CD8-positive, alpha-beta memory T cell (primary cell): ENCODE measurements at regions not wholly inside any gene's neighbourhood (a gene's known extent, or its start where the extent isn't known, plus 50 kb on each side); places are given as distances from the start of the nearest gene placed in this dataset.

Experiments
- CTCF ChIA-PET: fragments of 350-600 bp; sonication (Branson Sonifier 250); formaldehyde crosslinking; loops from one replicate; lab custom pipeline; 2021; ENCODE audit warnings: antibody characterized with exemption; lab: Charles Lee
- POLR2A ChIA-PET: fragments of 350-600 bp; sonication (Branson Sonifier 250); formaldehyde crosslinking; loops from one replicate; lab custom pipeline; 2021; ENCODE audit warnings: antibody characterized with exemption; lab: Charles Lee
- DNase-seq, 5 donors: peaks; one replicate each; pipeline versions ENCODE4 v3.0.0 to v3.0.0-alpha.2; 2020 to 2022; ENCODE audit warnings: mixed read lengths in 1 of 5
- H3K27ac ChIP-seq: one replicate; pipeline ENCODE4 v1.7.0; 2013; ENCODE audit warnings: low read depth, mild to moderate bottlenecking, low read length, moderate library complexity
- H3K27me3 ChIP-seq: 2 replicates; pipeline ENCODE4 v1.7.0; 2013; ENCODE audit warnings: low read length, mild to moderate bottlenecking; ENCODE audit not compliant: insufficient read depth, poor library complexity, severe bottlenecking
- H3K36me3 ChIP-seq: 2 replicates; pipeline ENCODE4 v1.7.0; 2013; ENCODE audit warnings: mild to moderate bottlenecking, low read length, moderate library complexity; ENCODE audit not compliant: insufficient read depth
- H3K4me1 ChIP-seq: 2 replicates; pipeline ENCODE4 v1.7.0; 2013; ENCODE audit warnings: mild to moderate bottlenecking, low read length, moderate library complexity; ENCODE audit not compliant: insufficient read depth
- H3K4me3 ChIP-seq: 2 replicates; pipeline ENCODE4 v1.7.0; 2013; ENCODE audit warnings: mild to moderate bottlenecking, low read length
- H3K9me3 ChIP-seq: 2 replicates; pipeline ENCODE4 v1.7.0; 2013; ENCODE audit warnings: mild to moderate bottlenecking, low read length
- H3K27ac Mint-ChIP-seq, 8 donors: one replicate each; pipeline ENCODE4 v1.8.0; 2020 to 2021; ENCODE audit warnings: mixed read lengths in 8 of 8, mild to moderate bottlenecking in 6 of 8, inconsistent platforms in 3 of 8, moderate library complexity in 3 of 8
- H3K27me3 Mint-ChIP-seq, 2 donors: one replicate each; pipeline ENCODE4 v1.8.0; 2020 to 2021; ENCODE audit warnings: mixed read lengths in 2 of 2, mild to moderate bottlenecking in 1 of 2, moderate library complexity in 1 of 2
- H3K36me3 Mint-ChIP-seq, 3 donors: one replicate each; pipeline ENCODE4 v1.8.0; 2020 to 2021; ENCODE audit warnings: mixed read lengths in 3 of 3, inconsistent platforms in 1 of 3, mild to moderate bottlenecking in 1 of 3
- H3K4me1 Mint-ChIP-seq, 3 donors: one replicate each; pipeline ENCODE4 v1.8.0; 2020 to 2021; ENCODE audit warnings: mixed read lengths in 3 of 3, inconsistent platforms in 1 of 3, mild to moderate bottlenecking in 1 of 3
- H3K4me3 Mint-ChIP-seq, 7 donors: one replicate each; pipeline ENCODE4 v1.8.0; 2020 to 2021; ENCODE audit warnings: mixed read lengths in 7 of 7, mild to moderate bottlenecking in 6 of 7, moderate library complexity in 4 of 7, inconsistent platforms in 2 of 7
- H3K9me3 Mint-ChIP-seq, 5 donors: one replicate each; pipeline ENCODE4 v1.8.0; 2020 to 2022; ENCODE audit warnings: mixed read lengths in 5 of 5, mild to moderate bottlenecking in 3 of 5, moderate library complexity in 2 of 5, inconsistent platforms in 1 of 5

- H3K36me3 Mint-ChIP-seq, result peaks cover 0 to 3% (median 0%) of the 10 kb centered on the region in 3 donors
- H3K27me3 Mint-ChIP-seq, result peaks cover 10 to 34% of the 10 kb centered on the region in 2 donors
- no peak overlapping the region for H3K4me3 ChIP-seq
- H3K27ac Mint-ChIP-seq, result no peak overlapping the region
- H3K9me3 ChIP-seq, result no peaks in the 10 kb centered on the region
- no peak overlapping the region for H3K4me3 Mint-ChIP-seq
- no peaks in the 10 kb centered on the region for H3K27me3 ChIP-seq
- H3K4me1 ChIP-seq, result peaks cover 20% of the 10 kb centered on the region
- DNase-seq, result no peak
- ChIA-PET CTCF (no interaction called here), POLR2A (no interaction called here)
- H3K36me3 ChIP-seq, result no peaks in the 10 kb centered on the region
- H3K4me1 Mint-ChIP-seq, result peaks cover 0 to 9% (median 0%) of the 10 kb centered on the region in 3 donors
- H3K9me3 Mint-ChIP-seq, result no peaks in the 10 kb centered on the region
- no peak overlapping the region for H3K27ac ChIP-seq
Observed at GRCh38 chr20:24405810-24406209, 63.6 kb upstream of the SYNDIG1 start.

- Histone ChIP-seq H3K27ac (no peak overlapping the region), H3K9me3 (no peaks in the 10 kb centered on the region), H3K27me3 (no peaks in the 10 kb centered on the region), H3K4me1 (peaks cover 20% of the 10 kb centered on the region), H3K4me3 (no peak overlapping the region), H3K36me3 (no peaks in the 10 kb centered on the region)
- Mint-ChIP-seq H3K27ac (no peak overlapping the region), H3K27me3 (peaks cover 11 to 29% of the 10 kb centered on the region in 2 donors), H3K4me3 (no peak overlapping the region), H3K4me1 (peaks cover 0 to 9% (median 0%) of the 10 kb centered on the region in 3 donors), H3K9me3 (peaks cover 0 to 6% (median 0%) of the 10 kb centered on the region in 5 donors), H3K36me3 (peaks cover 0 to 3% (median 0%) of the 10 kb centered on the region in 3 donors)
- ChIA-PET CTCF (no interaction called here), POLR2A (no interaction called here)
- no peak for DNase-seq
Observed at GRCh38 chr20:24403406-24403805, 66.0 kb upstream of the SYNDIG1 start.

- ChIA-PET POLR2A (no interaction called here), CTCF (no interaction called here)
- Histone ChIP-seq H3K4me1 (peaks cover 16% of the 10 kb centered on the region), H3K36me3 (no peaks in the 10 kb centered on the region), H3K4me3 (no peak overlapping the region), H3K27ac (no peak overlapping the region), H3K9me3 (no peaks in the 10 kb centered on the region), H3K27me3 (no peaks in the 10 kb centered on the region)
- Mint-ChIP-seq H3K4me3 (no peak overlapping the region), H3K27ac (no peak overlapping the region), H3K4me1 (peaks cover 0 to 9% (median 0%) of the 10 kb centered on the region in 3 donors), H3K9me3 (peaks cover 0 to 6% (median 0%) of the 10 kb centered on the region in 5 donors), H3K27me3 (peaks cover 11 to 24% of the 10 kb centered on the region in 2 donors), H3K36me3 (peaks cover 0 to 3% (median 0%) of the 10 kb centered on the region in 3 donors)
- no peak for DNase-seq
Observed at GRCh38 chr20:24402188-24402587, 67.2 kb upstream of the SYNDIG1 start.

GRCh38 chr20:24395151-24395550 lies 74.3 kb upstream of the SYNDIG1 start:
- Mint-ChIP-seq H3K36me3 (no peaks in the 10 kb centered on the region), H3K9me3 (peaks cover 0 to 9% (median 0%) of the 10 kb centered on the region in 5 donors), H3K27ac (no peak overlapping the region), H3K4me1 (peaks cover 0 to 4% (median 3%) of the 10 kb centered on the region in 3 donors), H3K27me3 (peaks cover 1 to 11% of the 10 kb centered on the region in 2 donors), H3K4me3 (no peak overlapping the region)
- H3K4me3 ChIP-seq, result no peak overlapping the region
- no peaks in the 10 kb centered on the region for H3K27me3 ChIP-seq
- DNase-seq, result no peak
- H3K27ac ChIP-seq, result no peak overlapping the region
- H3K9me3 ChIP-seq, result no peaks in the 10 kb centered on the region
- H3K36me3 ChIP-seq, result no peaks in the 10 kb centered on the region
- H3K4me1 ChIP-seq, result peaks cover 6% of the 10 kb centered on the region
- ChIA-PET POLR2A (no interaction called here), CTCF (no interaction called here)

GRCh38 chr20:24393903-24394302 lies 75.5 kb upstream of the SYNDIG1 start:
- Mint-ChIP-seq H3K4me3 (no peak overlapping the region), H3K4me1 (peaks cover 0 to 13% (median 8%) of the 10 kb centered on the region in 3 donors), H3K36me3 (no peaks in the 10 kb centered on the region), H3K27me3 (peaks cover 2 to 8% of the 10 kb centered on the region in 2 donors), H3K27ac (no peak overlapping the region), H3K9me3 (peaks cover 0 to 5% (median 0%) of the 10 kb centered on the region in 5 donors)
- Histone ChIP-seq H3K27me3 (no peaks in the 10 kb centered on the region), H3K9me3 (no peaks in the 10 kb centered on the region), H3K27ac (no peak overlapping the region), H3K4me3 (no peak overlapping the region), H3K4me1 (peaks cover 18% of the 10 kb centered on the region), H3K36me3 (no peaks in the 10 kb centered on the region)
- CTCF ChIA-PET, result no interaction called here
- DNase-seq, result no peak
- POLR2A ChIA-PET, result no interaction called here

- Mint-ChIP-seq H3K36me3 (no peaks in the 10 kb centered on the region), H3K4me1 (peaks cover 0 to 14% (median 8%) of the 10 kb centered on the region in 3 donors), H3K27me3 (peaks cover 2 to 8% of the 10 kb centered on the region in 2 donors), H3K4me3 (no peak overlapping the region), H3K9me3 (peaks cover 0 to 5% (median 0%) of the 10 kb centered on the region in 5 donors), H3K27ac (no peak overlapping the region)
- no peaks in the 10 kb centered on the region for H3K9me3 ChIP-seq
- CTCF ChIA-PET, result no interaction called here
- POLR2A ChIA-PET, result no interaction called here
- no peak overlapping the region for H3K4me3 ChIP-seq
- no peaks in the 10 kb centered on the region for H3K36me3 ChIP-seq
- DNase-seq, result no peak
- H3K4me1 ChIP-seq, result peaks cover 19% of the 10 kb centered on the region
- H3K27ac ChIP-seq, result no peak overlapping the region
- no peaks in the 10 kb centered on the region for H3K27me3 ChIP-seq
Observed at GRCh38 chr20:24392612-24393011, 76.8 kb upstream of the SYNDIG1 start.

GRCh38 chr20:24389686-24390085 lies 79.7 kb upstream of the SYNDIG1 start:
- POLR2A ChIA-PET, result no interaction called here
- Histone ChIP-seq H3K4me1 (peaks cover 19% of the 10 kb centered on the region), H3K9me3 (no peaks in the 10 kb centered on the region), H3K36me3 (no peaks in the 10 kb centered on the region), H3K27ac (no peak overlapping the region), H3K27me3 (no peaks in the 10 kb centered on the region), H3K4me3 (no peak overlapping the region)
- Mint-ChIP-seq H3K9me3 (peaks cover 0 to 2% (median 0%) of the 10 kb centered on the region in 5 donors), H3K36me3 (no peaks in the 10 kb centered on the region), H3K4me3 (no peak overlapping the region), H3K4me1 (peaks cover 0 to 14% (median 8%) of the 10 kb centered on the region in 3 donors), H3K27ac (peak overlapping the region in 1 of 8 donors; percentile 4), H3K27me3 (peaks cover 2 to 4% of the 10 kb centered on the region in 2 donors)
- DNase-seq, result peak in 2 of 5 donors; percentile 1 to 64
- CTCF ChIA-PET, result no interaction called here

GRCh38 chr20:24388828-24389380 lies 80.5 kb upstream of the SYNDIG1 start:
- H3K27ac Mint-ChIP-seq, result peak overlapping the region in 1 of 8 donors; percentile 2
- CTCF ChIA-PET, result no interaction called here
- Histone ChIP-seq H3K27me3 (no peaks in the 10 kb centered on the region), H3K36me3 (no peaks in the 10 kb centered on the region), H3K27ac (no peak overlapping the region), H3K9me3 (no peaks in the 10 kb centered on the region), H3K4me3 (no peak overlapping the region), H3K4me1 (peaks cover 19% of the 10 kb centered on the region)
- H3K36me3 Mint-ChIP-seq, result no peaks in the 10 kb centered on the region
- H3K4me3 Mint-ChIP-seq, result no peak overlapping the region
- POLR2A ChIA-PET, result interaction anchor here (0.5 kb wide), 1 partner anchor 9 kb away, joined by 7 read pairs; no protein-coding TSS in a partner anchor
- peaks cover 0 to 14% (median 8%) of the 10 kb centered on the region in 3 donors for H3K4me1 Mint-ChIP-seq
- no peak for DNase-seq
- H3K9me3 Mint-ChIP-seq, result peaks cover 0 to 2% (median 0%) of the 10 kb centered on the region in 5 donors
- peaks cover 0 to 2% of the 10 kb centered on the region in 2 donors for H3K27me3 Mint-ChIP-seq
